ENCODE measurements at regions not wholly inside any gene's neighbourhood (a gene's known extent, or its start where the extent isn't known, plus 50 kb on each side); places are given as distances from the start of the nearest gene placed in this dataset.
"Not testable (repeated sequence)": the region's sequence is repeated elsewhere in the genome, so short reads cannot be mapped to it uniquely, and the experiment has no call there.

GRCh38 chr3:197359476-197359875 lies 61.1 kb upstream of the DLG1 start:
- H3K36me3 Mint-ChIP-seq (ENCODE audit: insufficient read depth); H3K27ac Mint-ChIP-seq (ENCODE audit: low read depth); DNase-seq (ENCODE audit: low spot score in 2 of 2); H3K4me1 Mint-ChIP-seq; H3K4me3 Mint-ChIP-seq; ATAC-seq (replicated peaks; ENCODE audit: extremely low read depth, poor library complexity, severe bottlenecking): not testable (repeated sequence)
- Mint-ChIP-seq H3K27me3 (peaks cover 27% of the 10 kb centered on the region), H3K9me3 (peaks cover 14% of the 10 kb centered on the region)

- Mint-ChIP-seq H3K36me3 (ENCODE audit: insufficient read depth) (no peaks in the 10 kb centered on the region), H3K4me1 (no peaks in the 10 kb centered on the region), H3K4me3 (no peak overlapping the region), H3K27ac (ENCODE audit: low read depth) (no peak overlapping the region), H3K27me3 (peaks cover 32% of the 10 kb centered on the region), H3K9me3 (peaks cover 14% of the 10 kb centered on the region)
- DNase-seq (ENCODE audit: low spot score in 2 of 2) = no peak
- ATAC-seq (replicated peaks; ENCODE audit: extremely low read depth, poor library complexity, severe bottlenecking) = no peak
Observed at GRCh38 chr3:197356741-197357140, 58.3 kb upstream of the DLG1 start.

- Mint-ChIP-seq H3K27ac (ENCODE audit: low read depth) (no peak overlapping the region), H3K36me3 (ENCODE audit: insufficient read depth) (no peaks in the 10 kb centered on the region), H3K9me3 (peaks cover 12% of the 10 kb centered on the region), H3K4me1 (no peaks in the 10 kb centered on the region), H3K4me3 (no peak overlapping the region), H3K27me3 (peaks cover 28% of the 10 kb centered on the region)
- ATAC-seq (replicated peaks; ENCODE audit: extremely low read depth, poor library complexity, severe bottlenecking) (no peak), DNase-seq (ENCODE audit: low spot score in 2 of 2) (no peak)
Observed at GRCh38 chr3:197356275-197356674, 57.9 kb upstream of the DLG1 start.

- ATAC-seq (replicated peaks; ENCODE audit: extremely low read depth, poor library complexity, severe bottlenecking) = no peak
- DNase-seq (ENCODE audit: low spot score in 2 of 2) = no peak
- Mint-ChIP-seq H3K27ac (ENCODE audit: low read depth) (no peak overlapping the region), H3K9me3 (peaks cover 6% of the 10 kb centered on the region), H3K4me3 (no peak overlapping the region), H3K4me1 (no peaks in the 10 kb centered on the region), H3K36me3 (ENCODE audit: insufficient read depth) (no peaks in the 10 kb centered on the region), H3K27me3 (peaks cover 23% of the 10 kb centered on the region)
Observed at GRCh38 chr3:197355713-197356112, 57.3 kb upstream of the DLG1 start.

- Mint-ChIP-seq H3K27ac (ENCODE audit: low read depth) (no peak overlapping the region), H3K4me3 (no peak overlapping the region), H3K27me3 (peaks cover 23% of the 10 kb centered on the region), H3K36me3 (ENCODE audit: insufficient read depth) (no peaks in the 10 kb centered on the region), H3K4me1 (no peaks in the 10 kb centered on the region), H3K9me3 (peaks cover 3% of the 10 kb centered on the region)
- DNase-seq (ENCODE audit: low spot score in 2 of 2) (no peak), ATAC-seq (replicated peaks; ENCODE audit: extremely low read depth, poor library complexity, severe bottlenecking) (no peak)
Observed at GRCh38 chr3:197354568-197355001, 56.2 kb upstream of the DLG1 start.

GRCh38 chr3:197353867-197354567 lies 55.6 kb upstream of the DLG1 start:
- ATAC-seq (replicated peaks; ENCODE audit: extremely low read depth, poor library complexity, severe bottlenecking) (no peak), DNase-seq (ENCODE audit: low spot score in 2 of 2) (no peak)
- no peaks in the 10 kb centered on the region for H3K36me3 Mint-ChIP-seq (ENCODE audit: insufficient read depth)
- no peak overlapping the region for H3K27ac Mint-ChIP-seq (ENCODE audit: low read depth)
- H3K4me3 Mint-ChIP-seq = no peak overlapping the region
- no peaks in the 10 kb centered on the region for H3K4me1 Mint-ChIP-seq
- no peaks in the 10 kb centered on the region for H3K9me3 Mint-ChIP-seq
- peaks cover 25% of the 10 kb centered on the region for H3K27me3 Mint-ChIP-seq

- H3K27me3 Mint-ChIP-seq = peaks cover 33% of the 10 kb centered on the region
- DNase-seq (ENCODE audit: low spot score in 2 of 2) (no peak), ATAC-seq (replicated peaks; ENCODE audit: extremely low read depth, poor library complexity, severe bottlenecking) (no peak)
- no peak overlapping the region for H3K27ac Mint-ChIP-seq (ENCODE audit: low read depth)
- H3K4me1 Mint-ChIP-seq = no peaks in the 10 kb centered on the region
- H3K4me3 Mint-ChIP-seq = no peak overlapping the region
- H3K9me3 Mint-ChIP-seq = no peaks in the 10 kb centered on the region
- H3K36me3 Mint-ChIP-seq (ENCODE audit: insufficient read depth) = no peaks in the 10 kb centered on the region
Observed at GRCh38 chr3:197353001-197353866, 54.8 kb upstream of the DLG1 start.

GRCh38 chr3:197352382-197352781 lies 54.0 kb upstream of the DLG1 start:
- H3K27me3 Mint-ChIP-seq = peaks cover 39% of the 10 kb centered on the region
- ATAC-seq (replicated peaks; ENCODE audit: extremely low read depth, poor library complexity, severe bottlenecking) = no peak
- no peaks in the 10 kb centered on the region for H3K36me3 Mint-ChIP-seq (ENCODE audit: insufficient read depth)
- H3K4me3 Mint-ChIP-seq = no peak overlapping the region
- H3K9me3 Mint-ChIP-seq = no peaks in the 10 kb centered on the region
- no peak for DNase-seq (ENCODE audit: low spot score in 2 of 2)
- H3K27ac Mint-ChIP-seq (ENCODE audit: low read depth) = no peak overlapping the region
- no peaks in the 10 kb centered on the region for H3K4me1 Mint-ChIP-seq

GRCh38 chr3:197350446-197350845 lies 52.0 kb upstream of the DLG1 start:
- ATAC-seq (replicated peaks; ENCODE audit: extremely low read depth, poor library complexity, severe bottlenecking) (no peak), DNase-seq (ENCODE audit: low spot score in 2 of 2) (no peak)
- Mint-ChIP-seq H3K27ac (ENCODE audit: low read depth) (no peak overlapping the region), H3K4me1 (no peaks in the 10 kb centered on the region), H3K4me3 (no peak overlapping the region), H3K36me3 (ENCODE audit: insufficient read depth) (no peaks in the 10 kb centered on the region), H3K9me3 (no peaks in the 10 kb centered on the region), H3K27me3 (peaks cover 39% of the 10 kb centered on the region)

- H3K27ac Mint-ChIP-seq (ENCODE audit: low read depth) = no peak overlapping the region
- H3K4me3 Mint-ChIP-seq = no peak overlapping the region
- H3K9me3 Mint-ChIP-seq = no peaks in the 10 kb centered on the region
Observed at GRCh38 chr3:197349368-197349767, 51.0 kb upstream of the DLG1 start.

More at GRCh38 chr3:197349368-197349767, 51.0 kb upstream of the DLG1 start:
- ATAC-seq (replicated peaks; ENCODE audit: extremely low read depth, poor library complexity, severe bottlenecking) = no peak
- Mint-ChIP-seq H3K36me3 (ENCODE audit: insufficient read depth) (no peaks in the 10 kb centered on the region), H3K27me3 (peaks cover 34% of the 10 kb centered on the region), H3K4me1 (no peaks in the 10 kb centered on the region)
- DNase-seq (ENCODE audit: low spot score in 2 of 2) = no peak
